H1 (cell line): ENCODE measurements at regions not wholly inside any gene's neighbourhood (a gene's known extent, or its start where the extent isn't known, plus 50 kb on each side); places are given as distances from the start of the nearest gene placed in this dataset.

Experiments used
- CTCF ChIA-PET: fragments of 300-600 bp; sonication (Branson Sonifier 250); formaldehyde crosslinking; loops from one replicate; lab custom pipeline; 2021; ENCODE audit not compliant: partially characterized antibody; lab: Charles Lee
- POLR2A ChIA-PET: fragments of 300-600 bp; sonication (Branson Sonifier 250); formaldehyde crosslinking; loops from one replicate; lab custom pipeline; 2021; ENCODE audit warnings: inconsistent platforms; ENCODE audit not compliant: partially characterized antibody; lab: Charles Lee
- DNase-seq, 2 experiments: peaks; one replicate each; pipeline versions ENCODE4 v3.0.0 to v3.0.0-alpha.2; 2010 to 2022; ENCODE audit warnings: low spot score in 2 of 2, low read depth in 1 of 2, mixed read lengths in 1 of 2
- FAIRE-seq: peaks from 2 replicates; lab custom pipeline; 2011; peaks lifted over from hg19 to GRCh38; lab: Jason Lieb, UNC
- H2AFZ ChIP-seq: 2 replicates; pipeline ENCODE4 v1.8.1; 2012; ENCODE audit warnings: low read length, inconsistent platforms
- H2AK5ac ChIP-seq: 2 replicates; pipeline ENCODE4 v1.6.1; 2013; ENCODE audit warnings: low read depth, low read length
- H2BK120ac ChIP-seq: replicated peaks from 2 replicates; pipeline ENCODE3; 2013; ENCODE audit warnings: low read depth, low read length, inconsistent platforms
- H2BK12ac ChIP-seq: 2 replicates; pipeline ENCODE4 v1.6.1; 2013; ENCODE audit warnings: low read depth, low read length
- H2BK15ac ChIP-seq: 2 replicates; pipeline ENCODE4 v1.6.1; 2013; ENCODE audit warnings: low read length
- H2BK20ac ChIP-seq: 2 replicates; pipeline ENCODE4 v1.6.1; 2013; ENCODE audit warnings: low read length
- H2BK5ac ChIP-seq: 2 replicates; pipeline ENCODE4 v1.6.1; 2013; ENCODE audit warnings: low read depth, low read length
- H3K14ac ChIP-seq: 2 replicates; pipeline ENCODE4 v1.6.1; 2013; ENCODE audit warnings: inconsistent platforms; ENCODE audit not compliant: insufficient read length
- H3K18ac ChIP-seq: 2 replicates; pipeline ENCODE4 v1.6.1; 2013; ENCODE audit warnings: low read length; ENCODE audit errors: extremely low read depth
- H3K23ac ChIP-seq: 2 replicates; pipeline ENCODE4 v1.6.1; 2013; ENCODE audit warnings: inconsistent platforms; ENCODE audit not compliant: insufficient read length
- H3K23me2 ChIP-seq: 2 replicates; pipeline ENCODE4 v1.6.1; 2013; ENCODE audit warnings: low read depth, low read length
- H3K27ac ChIP-seq: 2 replicates; pipeline ENCODE4 v1.6.1; 2011; ENCODE audit warnings: low read depth, low read length, inconsistent platforms
- H3K27me3 ChIP-seq, 4 experiments: replicated peaks in 1 of 4; 1 replicate in 1 of 4; 2 replicates in 3 of 4; pipeline versions ENCODE4 v1.6.1 to v1.8.1; 2011 to 2013; ENCODE audit warnings: low read length in 3 of 4, mild to moderate bottlenecking in 3 of 4, inconsistent platforms in 2 of 4, mixed read lengths in 2 of 4, moderate library complexity in 1 of 4; ENCODE audit not compliant: control insufficient read depth in 3 of 4, insufficient read depth in 3 of 4; ENCODE audit errors: extremely low read depth in 1 of 4
- H3K36me3 ChIP-seq, 4 experiments: 2 replicates each; pipeline versions ENCODE4 v1.6.1 to v1.8.1; 2011 to 2013; ENCODE audit warnings: mild to moderate bottlenecking in 4 of 4, low read length in 3 of 4, moderate library complexity in 2 of 4, control low read depth in 1 of 4, inconsistent platforms in 1 of 4; ENCODE audit not compliant: insufficient read depth in 4 of 4, control insufficient read depth in 2 of 4
- H3K4ac ChIP-seq: replicated peaks from 2 replicates; pipeline ENCODE3; 2013; ENCODE audit warnings: low read length, low read depth, mixed read lengths, inconsistent platforms; ENCODE audit not compliant: insufficient read length
- H3K4me1 ChIP-seq, 4 experiments: replicated peaks in 1 of 4; 1 replicate in 1 of 4; 2 replicates in 3 of 4; pipeline versions ENCODE4 v1.6.1 to v1.8.1; 2011 to 2013; ENCODE audit warnings: low read length in 3 of 4, inconsistent platforms in 2 of 4, mixed read lengths in 1 of 4; ENCODE audit not compliant: insufficient read depth in 4 of 4, control insufficient read depth in 3 of 4
- H3K4me2 ChIP-seq, 2 experiments: 2 replicates each; pipeline versions ENCODE4 v1.6.1 to v1.8.1; 2011 to 2013; ENCODE audit warnings: low read depth in 2 of 2, low read length in 2 of 2, control low read depth in 1 of 2, inconsistent platforms in 1 of 2, mild to moderate bottlenecking in 1 of 2; ENCODE audit not compliant: insufficient read depth in 1 of 2
- H3K4me3 ChIP-seq, 4 experiments: fragments of 200-600, 300-600 bp in 1 of 4; sonication (generic), shearing (Covaris generic), sonication (Bioruptor Twin) in 1 of 4; 2 replicates each; pipeline versions ENCODE4 v1.5.1 to v1.8.1; 2011 to 2016; ENCODE audit warnings: low read length in 4 of 4, low read depth in 3 of 4, control low read depth in 2 of 4, inconsistent platforms in 2 of 4, mild to moderate bottlenecking in 2 of 4, mixed read lengths in 1 of 4, moderate library complexity in 1 of 4; ENCODE audit not compliant: insufficient read depth in 2 of 4; ENCODE audit errors: extremely low read depth in 1 of 4
- H3K56ac ChIP-seq: replicated peaks from 2 replicates; pipeline ENCODE3; 2013; ENCODE audit warnings: low read depth, mild to moderate bottlenecking, mixed read lengths, low read length, inconsistent platforms; ENCODE audit not compliant: insufficient read length
- H3K79me1 ChIP-seq: 2 replicates; pipeline ENCODE4 v1.6.1; 2013; ENCODE audit warnings: low read depth, low read length, control low read depth
- H3K79me2 ChIP-seq, 2 experiments: 2 replicates each; pipeline versions ENCODE4 v1.6.1 to v1.8.1; 2012 to 2013; ENCODE audit warnings: low read length in 2 of 2, mild to moderate bottlenecking in 2 of 2, inconsistent platforms in 1 of 2; ENCODE audit not compliant: insufficient read depth in 2 of 2, control insufficient read depth in 1 of 2
- H3K9ac ChIP-seq, 4 experiments: replicated peaks in 1 of 4; 1 replicate in 1 of 4; 2 replicates in 3 of 4; pipeline versions ENCODE4 v1.6.1 to v1.8.1; 2011 to 2013; ENCODE audit warnings: low read depth in 3 of 4, low read length in 3 of 4, control low read depth in 2 of 4, mild to moderate bottlenecking in 2 of 4, moderate library complexity in 2 of 4, inconsistent platforms in 1 of 4; ENCODE audit errors: extremely low read depth in 1 of 4
- H3K9me3 ChIP-seq, 2 experiments: 2 replicates each; pipeline versions ENCODE4 v1.6.1 to v1.8.1; 2012 to 2013; ENCODE audit warnings: mild to moderate bottlenecking in 2 of 2, moderate library complexity in 2 of 2, control low read depth in 1 of 2, inconsistent platforms in 1 of 2, low read depth in 1 of 2, low read length in 1 of 2, mixed read lengths in 1 of 2; ENCODE audit not compliant: insufficient read depth in 2 of 2
- H4K20me1 ChIP-seq, 2 experiments: replicated peaks in 1 of 2; 2 replicates each; pipeline versions ENCODE3 to v1.8.1; 2011 to 2013; ENCODE audit warnings: inconsistent platforms in 2 of 2, low read length in 2 of 2, mild to moderate bottlenecking in 1 of 2; ENCODE audit not compliant: insufficient read depth in 2 of 2, control insufficient read depth in 1 of 2
- H4K5ac ChIP-seq: 2 replicates; pipeline ENCODE4 v1.6.1; 2013; ENCODE audit warnings: low read length, low read depth, mixed read lengths, inconsistent platforms; ENCODE audit not compliant: insufficient read length
- H4K8ac ChIP-seq: 2 replicates; pipeline ENCODE4 v1.8.0; 2013; ENCODE audit warnings: mild to moderate bottlenecking, moderate library complexity, low read length, inconsistent platforms; ENCODE audit not compliant: insufficient read depth; ENCODE audit errors: extremely low read depth
- H4K91ac ChIP-seq: replicated peaks from 2 replicates; pipeline ENCODE3; 2013; ENCODE audit warnings: low read length, mixed read lengths, inconsistent platforms; ENCODE audit not compliant: insufficient read length
- CHD7 ChIP-seq: fragments of 300-600 bp; sonication (generic); IDR thresholded peaks from 2 replicates; pipeline ENCODE4 v1.7.1; 2012; ENCODE audit warnings: low read length, moderate library complexity, mild to moderate bottlenecking, inconsistent platforms; ENCODE audit not compliant: insufficient replicate concordance
- WGBS, 2 experiments: shearing (Covaris generic) in 1 of 2; methylation state at CpG; one replicate each; pipeline versions ENCODE4 v1.1.6 to v1.1.7; 2013 to 2015; ENCODE audit warnings: low lambda C conversion rate in 2 of 2, mixed read lengths in 2 of 2, inconsistent platforms in 1 of 2, low coverage in 1 of 2, missing lambda C conversion rate in 1 of 2; ENCODE audit not compliant: insufficient replicate concordance in 2 of 2, insufficient coverage in 1 of 2, insufficient read length in 1 of 2; ENCODE audit errors: extremely low coverage in 1 of 2, missing lambda C conversion rate in 1 of 2; 5-methylcytosine and 5-hydroxymethylcytosine counted together

- DNase-seq: no peak
- H4K8ac ChIP-seq: no peak overlapping the region
- POLR2A ChIA-PET: no interaction called here
- H3K23ac ChIP-seq: no peak overlapping the region
- no peaks in the 10 kb centered on the region for H3K4me1 ChIP-seq
- H2AFZ ChIP-seq: no peak overlapping the region
- H2BK15ac ChIP-seq: no peak overlapping the region
- no peak overlapping the region for H2AK5ac ChIP-seq
- no peaks in the 10 kb centered on the region for H3K23me2 ChIP-seq
- CTCF ChIA-PET: interaction anchor here (0.8 to 3.2 kb wide), 17 partner anchors 9 to 734 kb away, joined by 3 to 32 read pairs (median 4); no protein-coding TSS in a partner anchor
- WGBS, 2 experiments: 93% methylated on average over 2 of the region's 2 CpGs; no CpG with 5 or more reads in 1 of the 2 experiments
- FAIRE-seq: no peak
- no peak overlapping the region for H3K14ac ChIP-seq
- no peaks in the 10 kb centered on the region for H3K9me3 ChIP-seq
- no peak overlapping the region for H2BK5ac ChIP-seq
- no peak overlapping the region for H2BK12ac ChIP-seq
- no peak overlapping the region for H3K27ac ChIP-seq
- no peak overlapping the region for H3K56ac ChIP-seq
- no peak overlapping the region for H4K5ac ChIP-seq
- H3K27me3 ChIP-seq: no peaks in the 10 kb centered on the region
- no peaks in the 10 kb centered on the region for H4K20me1 ChIP-seq
- H3K4me2 ChIP-seq: no peak overlapping the region
- H2BK20ac ChIP-seq: no peak overlapping the region
- H3K79me2 ChIP-seq: no peaks in the 10 kb centered on the region
- no peak overlapping the region for H3K4me3 ChIP-seq
- no peaks in the 10 kb centered on the region for H3K36me3 ChIP-seq
- no peak overlapping the region for H3K9ac ChIP-seq
- no peak overlapping the region for H2BK120ac ChIP-seq
- H3K18ac ChIP-seq: no peak overlapping the region
- H3K4ac ChIP-seq: no peak overlapping the region
- no peak overlapping the region for H4K91ac ChIP-seq
- H3K79me1 ChIP-seq: no peaks in the 10 kb centered on the region
- no peak for TF ChIP-seq CHD7
These were observed 197.1 kb downstream of the NDFIP2 start for GRCh38 chr13:79678100-79678499.
